NCI-H748 treated with DMSO at 0.1 percent for 48 hours (cell line): ENCODE measurements at regions not wholly inside any gene's neighbourhood (a gene's known extent, or its start where the extent isn't known, plus 50 kb on each side); places are given as distances from the start of the nearest gene placed in this dataset.

Source experiments
- DNase-seq: peaks from one replicate; lab custom pipeline; 2025; lab: John Stamatoyannopoulos, UW

- DNase-seq: no peak
Observed at GRCh38 chr9:19511694-19512093, 102.9 kb downstream of the ACER2 start.

GRCh38 chr9:19510907-19511306, 102.1 kb downstream of the ACER2 start:
- DNase-seq: no peak
